ACC112 (cell line): ENCODE measurements at regions not wholly inside any gene's neighbourhood (a gene's known extent, or its start where the extent isn't known, plus 50 kb on each side); places are given as distances from the start of the nearest gene placed in this dataset.

Experiments used
- H2AFZ ChIP-seq: fragments of 200-600 bp; sonication (generic); one replicate; pipeline ENCODE4 v1.6.0; 2017; ENCODE audit warnings: antibody characterized with exemption, low read length; ENCODE audit not compliant: unreplicated experiment
- H3K27ac ChIP-seq: fragments of 200-600 bp; sonication (generic); 2 replicates; pipeline ENCODE4 v1.5.1; 2014; ENCODE audit warnings: low read depth, mild to moderate bottlenecking, antibody characterized with exemption, low read length, moderate library complexity
- H3K27me3 ChIP-seq: fragments of 200-600 bp; sonication (generic); 2 replicates; pipeline ENCODE4 v1.6.1; 2014; ENCODE audit warnings: mild to moderate bottlenecking, antibody characterized with exemption, low read length, moderate library complexity, mixed read lengths; ENCODE audit not compliant: insufficient read depth
- H3K36me3 ChIP-seq: fragments of 200-600 bp; sonication (generic); 2 replicates; pipeline ENCODE4 v1.6.1; 2016; ENCODE audit warnings: mild to moderate bottlenecking, antibody characterized with exemption, low read length, moderate library complexity, mixed read lengths; ENCODE audit not compliant: insufficient read depth
- H3K4me1 ChIP-seq: fragments of 200-600 bp; sonication (generic); one replicate; pipeline ENCODE4 v1.6.1; 2016; ENCODE audit warnings: low read length, mixed read lengths; ENCODE audit not compliant: insufficient read depth, unreplicated experiment, control insufficient read depth
- H3K4me3 ChIP-seq: fragments of 200-600 bp; sonication (generic); 2 replicates; pipeline ENCODE4 v1.5.1; 2014; ENCODE audit warnings: mild to moderate bottlenecking, low read depth, low read length
- H3K79me2 ChIP-seq: fragments of 200-600 bp; sonication (generic); one replicate; pipeline ENCODE4 v1.6.0; 2016; ENCODE audit warnings: low read length; ENCODE audit not compliant: control insufficient read depth, unreplicated experiment, insufficient read depth

- no peak overlapping the region for H3K27ac ChIP-seq
- no peaks in the 10 kb centered on the region for H3K4me1 ChIP-seq
- H3K79me2 ChIP-seq, result no peaks in the 10 kb centered on the region
- H3K36me3 ChIP-seq, result no peaks in the 10 kb centered on the region
- no peak overlapping the region for H2AFZ ChIP-seq
- no peaks in the 10 kb centered on the region for H3K27me3 ChIP-seq
- H3K4me3 ChIP-seq, result no peak overlapping the region
Observed at GRCh38 chr9:90107040-90107725, 502.4 kb downstream of the GADD45G start.

- H2AFZ ChIP-seq, result no peak overlapping the region
- H3K27ac ChIP-seq, result no peak overlapping the region
- H3K27me3 ChIP-seq, result no peaks in the 10 kb centered on the region
- H3K36me3 ChIP-seq, result no peaks in the 10 kb centered on the region
- no peaks in the 10 kb centered on the region for H3K4me1 ChIP-seq
- H3K4me3 ChIP-seq, result no peak overlapping the region
- H3K79me2 ChIP-seq, result no peaks in the 10 kb centered on the region
Observed at GRCh38 chr9:90107726-90108655, 503.2 kb downstream of the GADD45G start.

GRCh38 chr9:90112788-90113187 lies 508.0 kb downstream of the GADD45G start:
- Histone ChIP-seq H3K4me1 (no peaks in the 10 kb centered on the region), H3K79me2 (no peaks in the 10 kb centered on the region), H3K27ac (no peak overlapping the region), H3K27me3 (no peaks in the 10 kb centered on the region), H3K4me3 (no peak overlapping the region), H2AFZ (no peak overlapping the region), H3K36me3 (no peaks in the 10 kb centered on the region)

- no peak overlapping the region for H2AFZ ChIP-seq
- no peaks in the 10 kb centered on the region for H3K27me3 ChIP-seq
- no peak overlapping the region for H3K27ac ChIP-seq
- H3K79me2 ChIP-seq, result no peaks in the 10 kb centered on the region
- no peaks in the 10 kb centered on the region for H3K36me3 ChIP-seq
- H3K4me1 ChIP-seq, result no peaks in the 10 kb centered on the region
- H3K4me3 ChIP-seq, result no peak overlapping the region
Observed at GRCh38 chr9:90114641-90115425, 510.0 kb downstream of the GADD45G start.

GRCh38 chr9:90121762-90122161 lies 517.0 kb downstream of the GADD45G start:
- Histone ChIP-seq H3K4me1 (no peaks in the 10 kb centered on the region), H3K27ac (no peak overlapping the region), H3K36me3 (no peaks in the 10 kb centered on the region), H2AFZ (no peak overlapping the region), H3K79me2 (no peaks in the 10 kb centered on the region), H3K4me3 (no peak overlapping the region), H3K27me3 (no peaks in the 10 kb centered on the region)

- Histone ChIP-seq H3K4me3 (no peak overlapping the region), H3K4me1 (no peaks in the 10 kb centered on the region), H2AFZ (no peak overlapping the region), H3K36me3 (no peaks in the 10 kb centered on the region), H3K79me2 (no peaks in the 10 kb centered on the region), H3K27me3 (no peaks in the 10 kb centered on the region), H3K27ac (no peak overlapping the region)
Observed at GRCh38 chr9:90124961-90125360, 517.7 kb downstream of the DIRAS2 start.

GRCh38 chr9:90127923-90128322 lies 514.7 kb downstream of the DIRAS2 start:
- Histone ChIP-seq H2AFZ (no peak overlapping the region), H3K27ac (no peak overlapping the region), H3K36me3 (no peaks in the 10 kb centered on the region), H3K79me2 (no peaks in the 10 kb centered on the region), H3K4me1 (no peaks in the 10 kb centered on the region), H3K4me3 (no peak overlapping the region), H3K27me3 (no peaks in the 10 kb centered on the region)

- Histone ChIP-seq H3K27me3 (no peaks in the 10 kb centered on the region), H3K4me3 (no peak overlapping the region), H3K36me3 (no peaks in the 10 kb centered on the region), H3K4me1 (no peaks in the 10 kb centered on the region), H2AFZ (no peak overlapping the region), H3K79me2 (no peaks in the 10 kb centered on the region), H3K27ac (no peak overlapping the region)
Observed at GRCh38 chr9:90128587-90129190, 513.9 kb downstream of the DIRAS2 start.

- no peak overlapping the region for H2AFZ ChIP-seq
- no peak overlapping the region for H3K4me3 ChIP-seq
- H3K27me3 ChIP-seq, result no peaks in the 10 kb centered on the region
- H3K4me1 ChIP-seq, result no peaks in the 10 kb centered on the region
- no peaks in the 10 kb centered on the region for H3K79me2 ChIP-seq
- no peaks in the 10 kb centered on the region for H3K36me3 ChIP-seq
- no peak overlapping the region for H3K27ac ChIP-seq
Observed at GRCh38 chr9:90129446-90129845, 513.2 kb downstream of the DIRAS2 start.

- H3K27ac ChIP-seq, result no peak overlapping the region
- no peaks in the 10 kb centered on the region for H3K36me3 ChIP-seq
- no peaks in the 10 kb centered on the region for H3K27me3 ChIP-seq
- no peaks in the 10 kb centered on the region for H3K4me1 ChIP-seq
- H3K79me2 ChIP-seq, result no peaks in the 10 kb centered on the region
- no peak overlapping the region for H2AFZ ChIP-seq
- no peak overlapping the region for H3K4me3 ChIP-seq
Observed at GRCh38 chr9:90131568-90131967, 511.1 kb downstream of the DIRAS2 start.
